GM21825 (cell line): ENCODE measurements at regions not wholly inside any gene's neighbourhood (a gene's known extent, or its start where the extent isn't known, plus 50 kb on each side); places are given as distances from the start of the nearest gene placed in this dataset.

Experiments used
- ATAC-seq: cut with Tn5 transposase; IDR thresholded peaks from one replicate; pipeline ENCODE4 v1.9.1; 2021; ENCODE audit warnings: mild to moderate bottlenecking, moderate library complexity; ENCODE audit not compliant: unreplicated experiment

DNA sequence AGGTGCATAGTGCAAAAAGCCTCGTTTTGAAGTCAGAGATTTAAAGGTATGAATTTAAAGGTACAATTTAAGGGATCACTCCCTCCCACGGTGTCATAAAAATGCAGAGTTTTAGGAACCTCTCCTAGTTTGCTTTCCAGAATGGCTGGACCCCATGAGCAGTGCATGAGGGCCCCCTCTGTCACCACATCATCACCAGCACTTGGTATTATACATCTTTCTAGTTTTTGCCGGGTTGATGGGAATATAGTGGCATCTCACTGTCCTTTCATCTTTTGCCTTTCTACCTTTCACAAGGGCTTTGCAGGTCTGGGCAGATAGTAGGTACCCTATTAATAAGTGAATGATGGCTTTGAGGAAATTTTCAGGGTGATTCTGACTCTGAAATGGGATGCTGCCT lies 103.6 kb upstream of the AGBL1 start:
- no peak for ATAC-seq

DNA sequence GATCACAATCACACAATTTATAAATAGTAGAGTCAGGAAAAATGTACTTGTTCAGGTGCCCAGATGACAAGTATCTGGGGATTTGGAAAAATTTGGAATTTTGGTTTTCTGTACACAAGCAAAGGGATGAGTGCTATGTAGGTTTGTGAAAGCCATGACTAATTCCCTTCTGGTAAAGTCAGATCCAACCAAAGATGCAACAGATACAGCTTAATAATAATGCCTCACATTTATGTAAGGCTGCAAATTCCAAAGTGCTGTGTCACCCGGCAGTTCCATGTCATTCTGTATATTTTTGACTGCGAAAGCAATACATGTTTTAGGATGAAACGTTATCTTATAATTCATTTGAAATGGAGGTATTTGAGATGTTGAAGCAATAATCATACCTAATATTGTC lies 102.7 kb upstream of the AGBL1 start:
- ATAC-seq = no peak

DNA sequence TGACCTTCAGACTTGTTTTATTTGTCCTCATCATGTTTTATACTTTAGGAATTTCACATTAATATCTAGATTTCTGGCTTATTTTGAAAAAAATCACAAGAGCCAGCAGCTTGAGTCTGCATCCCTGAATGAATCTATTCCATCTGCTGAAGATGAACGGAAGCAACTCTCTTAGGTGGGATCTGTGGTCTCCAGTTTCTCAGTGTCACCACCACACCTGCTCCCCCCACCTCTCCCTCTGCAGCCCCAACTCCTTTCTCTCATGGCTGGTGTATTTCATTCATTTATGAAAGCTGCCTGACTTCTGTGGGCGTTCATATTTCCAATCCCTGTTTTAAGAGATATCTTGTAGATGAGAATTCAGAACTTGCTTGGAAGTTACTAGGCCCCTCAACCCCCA lies 102.1 kb upstream of the AGBL1 start:
- ATAC-seq = no peak

DNA sequence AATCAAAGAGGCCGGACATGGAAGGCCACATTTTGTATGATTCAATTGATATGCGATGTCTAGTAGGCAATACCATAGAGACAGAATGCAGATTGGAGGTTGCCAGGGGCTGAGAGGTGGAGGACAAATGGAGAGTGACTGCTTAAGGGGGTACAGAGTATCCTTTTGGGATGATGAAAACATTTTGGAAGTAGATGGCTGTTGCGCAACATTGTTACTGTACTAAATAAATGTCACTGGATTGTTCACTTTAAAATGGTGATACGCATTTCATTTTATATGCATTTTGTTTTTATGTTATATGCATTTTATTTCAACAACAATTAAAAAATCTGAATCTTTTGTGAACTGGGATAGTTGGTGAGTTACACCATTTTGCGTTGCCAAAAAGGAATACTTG lies 99.7 kb upstream of the AGBL1 start:
- no peak for ATAC-seq

DNA sequence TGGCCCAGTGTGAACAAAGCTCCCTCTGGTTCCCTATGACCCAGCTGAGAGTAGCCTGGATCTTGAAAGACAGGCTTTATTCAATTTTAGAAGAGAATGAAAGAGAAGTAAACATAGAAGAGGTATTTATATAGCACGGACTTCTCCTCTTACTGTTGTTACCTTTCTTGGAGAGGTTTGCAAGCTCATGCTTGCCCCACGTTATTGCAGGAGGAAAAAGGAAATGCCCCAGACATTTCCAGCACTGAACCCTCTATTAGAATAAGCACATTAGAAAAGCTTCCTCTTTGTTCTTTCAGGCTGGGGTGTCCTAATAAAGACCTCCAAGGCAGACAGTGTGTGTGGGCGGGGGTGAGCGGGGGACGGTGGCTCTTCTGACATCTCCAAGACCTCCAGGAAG lies 98.7 kb upstream of the AGBL1 start:
- ATAC-seq = no peak

DNA sequence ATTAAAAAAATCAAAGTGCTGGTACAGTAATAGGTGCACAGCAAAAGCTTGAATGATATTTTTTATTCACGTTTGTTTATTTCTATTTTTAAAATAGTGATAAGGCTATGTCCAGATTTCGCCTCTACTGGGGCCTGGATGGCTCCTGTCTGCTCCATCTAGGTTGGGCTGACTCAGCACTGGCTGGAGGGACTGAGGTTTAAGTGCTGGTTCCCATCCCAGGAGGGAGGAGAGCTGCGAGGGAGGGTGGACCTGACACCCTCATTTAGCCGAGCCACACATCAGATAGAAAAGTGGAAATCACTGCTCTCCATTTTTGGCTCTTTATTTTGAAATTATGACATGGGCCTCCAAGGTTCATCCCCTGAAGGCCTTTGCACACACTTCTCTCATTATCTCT lies 95.4 kb upstream of the AGBL1 start:
- no peak for ATAC-seq

DNA sequence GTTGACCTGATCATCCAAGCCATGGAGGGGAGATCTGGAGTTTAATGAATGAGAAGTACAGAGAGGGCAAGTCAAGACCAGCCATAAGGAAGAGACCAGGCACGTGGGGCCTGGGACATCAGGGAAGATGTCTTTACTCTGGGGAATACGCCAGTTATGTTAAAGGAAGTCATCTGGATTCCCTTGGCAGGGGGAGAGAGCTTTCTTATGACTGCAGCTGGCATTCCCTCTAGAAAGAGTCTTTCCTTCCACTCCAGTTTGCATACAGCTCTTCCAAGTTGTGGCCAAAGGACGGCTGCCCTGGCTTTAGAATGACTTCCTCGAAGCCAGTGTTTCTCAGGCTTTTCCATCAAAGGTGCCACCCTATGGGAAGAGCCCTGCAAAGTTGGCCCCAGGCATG lies 93.6 kb upstream of the AGBL1 start:
- ATAC-seq = no peak

DNA sequence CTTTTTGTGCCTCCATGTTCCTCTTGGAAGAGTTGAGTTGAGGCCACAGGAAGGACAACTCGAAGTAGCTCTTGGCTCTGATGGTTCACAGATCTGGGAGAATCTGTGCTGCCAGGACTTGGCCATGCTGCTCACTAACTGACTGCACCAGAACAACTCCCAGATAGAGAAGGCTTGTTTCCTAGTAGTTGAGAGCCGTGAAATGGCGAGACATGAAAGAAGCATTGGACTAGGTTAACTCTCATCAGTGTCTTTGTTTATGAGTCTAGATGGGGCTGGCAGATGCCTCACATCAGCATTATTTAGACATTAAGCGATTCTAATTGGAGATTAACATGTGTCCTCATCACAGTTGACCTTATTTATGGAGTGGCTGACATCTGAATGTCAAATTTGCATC lies 92.9 kb upstream of the AGBL1 start:
- no peak for ATAC-seq

DNA sequence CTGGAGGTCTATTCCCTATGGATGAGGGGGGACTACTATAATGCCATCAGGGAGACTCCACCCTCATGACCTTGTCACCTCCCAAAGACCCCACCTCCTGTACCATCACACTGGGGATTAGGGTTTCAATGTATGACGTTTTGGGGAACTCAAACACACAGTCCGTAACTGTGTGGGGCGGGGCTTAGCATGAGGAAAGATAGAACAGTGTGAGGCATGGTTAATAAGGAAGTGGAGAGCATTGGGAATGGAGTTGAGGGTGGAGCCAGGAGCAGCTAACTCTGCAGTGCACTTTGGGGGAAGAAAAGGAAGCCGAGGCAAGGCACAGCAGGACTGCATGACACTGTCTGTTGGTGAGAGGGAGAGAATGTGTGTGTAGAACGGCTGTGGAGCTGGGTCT lies 90.9 kb upstream of the AGBL1 start:
- no peak for ATAC-seq

DNA sequence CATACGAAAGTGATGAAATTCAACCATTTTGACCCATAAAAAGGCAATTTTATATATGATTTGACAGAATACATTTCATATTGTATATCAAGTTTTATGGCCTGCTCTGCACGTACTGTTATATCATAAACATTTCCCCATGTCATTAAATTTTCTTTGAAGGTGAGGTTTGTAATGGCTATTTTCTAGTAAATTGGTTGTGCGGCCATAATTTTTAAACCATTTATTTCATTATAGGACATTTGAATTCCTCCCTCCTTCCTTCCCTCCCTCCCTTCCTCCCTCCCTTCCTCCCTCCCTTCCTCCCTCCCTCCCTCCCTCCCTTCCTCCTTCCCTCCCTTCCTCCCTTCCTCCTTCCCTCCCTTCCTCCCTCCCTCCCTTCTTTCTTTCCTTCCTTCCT lies 87.4 kb upstream of the AGBL1 start:
- ATAC-seq = no peak

DNA sequence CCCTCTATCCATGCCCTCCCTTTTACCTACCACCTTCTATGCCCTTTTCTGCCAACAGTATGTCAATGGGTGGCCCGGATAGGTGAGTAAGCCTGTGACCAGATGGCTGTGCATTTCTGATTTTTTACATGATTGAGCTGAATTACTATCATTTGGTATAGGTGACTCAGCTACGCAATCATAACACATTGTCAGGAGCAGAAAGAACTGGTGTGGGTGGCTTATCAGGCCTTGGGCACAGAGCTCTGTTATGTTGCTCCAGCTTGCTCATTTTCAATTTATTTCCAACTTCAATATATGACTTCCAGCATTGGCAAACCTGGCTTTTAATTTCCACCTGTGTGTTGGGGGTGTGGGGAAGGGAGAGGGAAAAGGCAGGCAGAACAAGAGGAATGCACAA lies 86.6 kb upstream of the AGBL1 start:
- no peak for ATAC-seq

DNA sequence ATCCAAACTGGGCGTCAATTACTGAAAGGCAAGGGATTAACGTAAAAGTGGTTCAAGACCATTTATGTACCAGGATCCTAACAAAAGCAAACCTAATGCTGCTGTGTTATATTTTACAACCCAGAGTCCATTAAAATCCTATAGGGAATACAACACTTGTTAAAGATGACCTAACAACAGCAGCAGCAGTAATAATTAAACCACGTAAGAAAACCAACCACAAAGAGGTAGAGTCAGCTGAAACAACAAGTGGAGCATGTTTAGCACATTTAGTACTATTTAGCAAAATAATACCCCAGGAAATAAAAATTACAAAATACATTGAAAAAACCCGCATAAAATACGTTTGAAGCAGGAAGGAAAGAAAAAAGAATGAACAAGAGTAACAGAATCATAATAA lies 82.1 kb upstream of the AGBL1 start:
- no peak for ATAC-seq

DNA sequence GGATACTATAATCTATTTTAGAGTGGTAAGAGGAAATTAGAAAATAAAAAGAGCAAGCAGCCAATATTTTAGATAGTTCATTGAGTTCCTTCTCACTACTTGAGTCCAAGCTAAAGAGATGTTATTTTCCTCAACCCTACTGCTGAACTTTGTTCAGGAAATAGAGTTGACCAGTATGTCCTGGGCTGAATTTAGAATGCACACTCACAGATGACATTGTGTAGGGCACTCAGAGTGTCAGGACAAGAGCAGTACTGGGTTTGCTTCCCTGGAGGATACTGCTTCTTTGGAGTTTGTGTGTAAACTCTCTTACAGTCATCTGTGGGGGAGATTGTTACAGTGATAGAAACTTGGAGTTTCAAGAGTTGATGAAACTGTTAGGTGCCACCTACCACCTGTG lies 80.0 kb upstream of the AGBL1 start:
- no peak for ATAC-seq

DNA sequence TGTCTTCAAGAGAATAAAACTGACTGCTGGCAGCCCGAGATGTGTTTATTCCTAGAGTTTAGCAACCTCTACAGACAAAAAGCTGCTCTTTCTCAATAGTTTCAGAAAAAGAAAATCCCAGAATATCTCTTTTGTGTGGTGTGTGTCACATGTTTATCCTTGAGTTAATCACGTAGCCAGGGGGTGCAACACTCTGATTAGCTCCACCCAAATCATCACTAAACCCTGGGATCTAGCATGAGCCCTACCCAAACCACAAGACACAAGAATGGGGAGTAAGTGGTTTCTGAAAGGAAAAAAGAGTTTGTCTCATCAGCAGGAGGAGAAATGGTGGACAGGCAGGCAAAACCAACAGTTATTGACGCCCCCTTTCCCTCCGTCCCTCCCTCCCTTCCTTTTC lies 78.5 kb upstream of the AGBL1 start:
- no peak for ATAC-seq

DNA sequence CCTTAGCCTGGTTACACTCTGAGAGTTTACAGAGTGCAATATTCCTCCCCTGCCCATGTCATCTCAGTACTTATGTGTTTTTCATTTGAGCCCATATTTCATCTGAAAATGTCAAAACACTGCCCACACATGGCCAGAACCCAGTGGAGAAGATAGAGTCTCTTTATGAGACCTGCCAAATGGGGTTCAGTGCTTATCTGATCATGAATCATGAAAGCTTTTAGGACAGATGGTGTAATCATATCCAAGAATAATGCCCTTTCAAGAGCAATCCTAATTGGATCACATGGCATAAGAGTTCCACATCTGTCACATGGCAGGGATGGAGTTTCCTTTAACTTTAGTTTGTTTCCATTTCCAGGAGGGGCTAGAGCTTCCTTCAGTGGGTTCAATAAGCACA lies 77.2 kb upstream of the AGBL1 start:
- no peak for ATAC-seq

DNA sequence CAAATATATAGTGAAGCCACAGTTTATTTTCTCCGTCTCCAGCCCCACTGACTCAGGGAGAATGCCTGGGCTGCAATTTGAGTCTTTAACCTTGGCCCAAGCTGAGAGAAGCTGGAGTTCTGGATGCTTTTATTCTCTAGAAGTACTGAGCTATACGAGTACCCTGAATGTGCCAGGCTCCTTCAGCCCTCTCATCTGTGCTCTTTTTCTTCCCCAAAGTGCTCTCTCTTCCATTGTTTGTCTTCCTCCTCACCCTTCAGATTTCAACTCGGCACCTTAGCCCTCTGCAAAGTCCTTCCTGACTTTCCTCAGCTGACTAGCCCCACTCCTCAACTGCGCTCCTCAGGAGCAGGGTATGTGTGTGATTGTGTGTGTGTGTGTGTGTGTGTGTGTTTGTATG lies 75.6 kb upstream of the AGBL1 start:
- ATAC-seq = no peak

DNA sequence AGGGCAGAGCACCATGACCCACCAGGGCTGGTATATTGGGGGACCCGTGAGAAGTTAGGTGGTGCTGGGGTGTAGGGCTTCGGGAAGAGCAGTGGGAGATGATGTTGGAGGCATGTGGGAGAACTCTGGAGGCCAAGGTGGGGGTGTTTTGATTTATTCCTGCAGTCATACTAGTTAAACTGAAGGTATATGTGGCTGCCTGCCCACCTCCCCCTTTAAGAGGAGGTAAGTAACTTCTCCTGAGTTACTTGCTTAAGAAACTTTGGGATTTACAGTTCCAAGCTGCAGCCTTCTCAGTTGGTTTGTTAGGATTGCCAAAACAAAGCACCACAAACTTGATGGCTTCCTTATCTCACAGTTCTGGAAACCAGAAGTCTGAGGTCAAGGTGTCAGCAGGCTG lies 73.1 kb upstream of the AGBL1 start:
- ATAC-seq = no peak

DNA sequence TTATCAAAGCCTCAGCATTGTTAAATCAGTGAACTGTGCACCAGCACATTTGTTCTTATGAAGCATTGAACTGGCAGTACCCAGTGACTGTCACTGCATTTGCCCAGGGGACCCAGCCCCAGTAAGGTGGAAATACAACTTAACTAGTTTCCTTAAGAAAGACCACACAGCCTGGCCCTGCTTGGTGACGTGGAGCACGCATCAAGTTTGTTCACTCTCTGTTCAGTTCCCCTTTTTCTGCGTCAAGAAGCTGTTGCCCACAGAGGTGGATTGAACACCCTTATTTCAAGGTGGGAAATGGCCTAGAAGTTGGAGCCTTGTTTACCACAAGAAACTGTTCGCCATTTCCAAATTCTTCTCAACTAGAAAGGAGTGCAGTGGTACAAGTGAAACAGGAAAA lies 69.9 kb upstream of the AGBL1 start:
- no peak for ATAC-seq

DNA sequence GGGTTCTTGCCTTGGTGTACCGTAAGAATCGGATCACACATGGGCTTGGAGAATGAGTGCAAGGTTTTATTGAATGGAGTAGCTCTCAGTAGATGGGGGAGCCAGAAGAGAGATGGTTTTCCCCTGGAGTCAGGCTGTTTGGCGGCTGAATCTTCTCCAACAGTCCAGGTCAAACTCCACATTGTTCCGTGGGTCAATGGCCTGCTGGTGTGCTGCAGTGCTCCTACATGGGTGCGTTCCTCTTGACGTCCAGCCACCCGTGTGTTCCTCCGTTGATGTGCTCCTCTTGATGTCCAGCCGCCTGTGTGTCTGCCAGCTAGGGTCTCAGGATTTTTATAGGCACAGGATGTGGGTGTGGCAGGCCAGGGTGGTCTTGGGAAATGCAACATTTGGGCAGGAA lies 69.3 kb upstream of the AGBL1 start:
- no peak for ATAC-seq

DNA sequence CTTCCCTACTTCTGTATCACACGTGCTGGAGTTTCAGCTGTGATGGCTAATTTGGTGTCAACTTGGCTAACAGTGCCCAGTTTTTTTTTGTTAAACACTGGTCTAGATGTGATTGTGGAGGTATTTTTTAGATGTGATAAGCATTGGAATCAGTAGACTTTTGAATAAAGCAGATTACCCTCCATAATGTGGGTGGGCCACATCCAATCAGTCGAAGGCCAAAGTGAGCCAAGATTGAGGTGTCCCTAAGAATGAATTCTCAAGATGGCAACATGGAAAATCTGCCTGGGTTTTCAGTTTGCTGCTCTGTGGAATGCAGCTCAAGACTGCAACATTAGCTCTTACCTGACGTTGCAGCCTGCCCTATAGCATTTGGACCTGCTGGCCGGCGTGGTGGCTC lies 68.8 kb upstream of the AGBL1 start:
- no peak for ATAC-seq

DNA sequence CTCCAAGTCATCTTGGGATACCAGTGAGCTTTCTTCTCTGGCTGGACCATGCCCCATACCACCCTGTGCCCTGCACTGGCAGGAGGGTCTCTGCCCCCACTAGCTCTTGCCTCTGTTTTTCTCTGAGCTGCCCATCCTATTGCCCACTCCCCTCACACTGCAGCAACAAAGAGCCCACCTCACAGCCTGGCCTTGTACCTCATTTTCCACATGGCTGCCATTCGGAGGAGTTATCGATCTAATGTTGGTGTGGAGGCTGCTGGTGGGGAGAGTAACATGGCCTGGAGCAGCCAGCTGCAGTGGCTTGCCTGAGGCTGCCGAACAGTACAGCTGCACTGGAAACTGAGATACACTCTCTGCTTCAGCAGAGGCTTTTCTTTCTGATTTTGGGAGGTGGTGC lies 65.7 kb upstream of the AGBL1 start:
- no peak for ATAC-seq

DNA sequence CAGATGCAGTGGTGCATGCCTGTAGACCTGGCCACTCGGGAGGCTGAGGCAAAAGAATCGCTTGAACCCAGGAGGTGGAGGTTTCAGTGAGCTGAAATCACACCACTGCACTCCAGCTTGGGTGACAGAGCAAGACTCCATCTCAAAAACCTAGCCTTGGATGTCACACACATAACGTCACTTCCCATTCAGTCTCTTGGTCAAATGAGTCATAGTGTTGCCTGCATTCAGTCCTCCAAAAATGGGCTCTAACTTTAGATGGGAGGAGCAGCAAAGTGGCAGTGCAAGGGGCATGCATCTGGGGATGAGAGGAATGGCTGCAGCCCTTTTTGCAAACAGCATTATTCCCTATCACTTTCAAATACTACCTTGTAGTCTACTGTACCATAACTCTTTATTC lies 62.9 kb upstream of the AGBL1 start:
- no peak for ATAC-seq

DNA sequence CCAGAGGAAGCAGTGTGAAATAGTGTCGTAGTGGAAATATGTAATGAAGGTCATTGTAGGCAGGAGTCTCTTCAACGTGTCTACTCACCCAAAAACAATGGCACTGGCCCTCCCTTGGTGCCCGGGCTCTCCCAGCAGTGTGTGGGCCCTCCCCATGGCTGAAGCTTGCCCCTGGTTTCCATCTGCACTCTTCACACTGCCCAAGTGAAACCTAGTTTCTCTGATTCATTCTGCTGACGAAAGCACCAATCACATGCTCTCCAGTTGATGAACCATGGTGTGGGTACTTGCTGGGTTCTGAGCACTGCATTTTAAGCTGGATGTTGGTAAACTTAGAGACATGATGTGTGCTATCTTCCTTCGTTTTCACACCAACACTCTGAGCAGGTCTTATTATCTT lies 61.0 kb upstream of the AGBL1 start:
- no peak for ATAC-seq
